HCT116 (cell line): ENCODE measurements at regions not wholly inside any gene's neighbourhood (a gene's known extent, or its start where the extent isn't known, plus 50 kb on each side); places are given as distances from the start of the nearest gene placed in this dataset.

ENCODE experiments used
- ATAC-seq: fragments of 200-7000 bp; cut with Tn5 transposase; 2 replicates; pipeline ENCODE4 v1.9.1; 2020; ENCODE audit warnings: mild to moderate bottlenecking, moderate library complexity
- BruUV-seq: library from RNA; stranded (reverse); fragments of 400-500 nt; replicated peaks from 2 replicates; lab custom pipeline; 2021; lab: Mats Ljungman, UMichigan
- CTCF ChIA-PET: fragments of 300-600 bp; sonication (Branson Sonifier 250); formaldehyde crosslinking; loops from one replicate; lab custom pipeline; 2021; ENCODE audit warnings: antibody characterized with exemption; lab: Charles Lee
- POLR2A ChIA-PET: fragments of 300-600, 350-600 bp; sonication (Branson Sonifier 250); formaldehyde crosslinking; loops from one replicate; lab custom pipeline; 2021; ENCODE audit warnings: antibody characterized with exemption; lab: Charles Lee
- RAD21 ChIA-PET, 2 experiments: fragments of 300-600 bp; sonication (Branson Sonifier 250); formaldehyde crosslinking; loops; one replicate each; lab custom pipeline; 2023; ENCODE audit warnings: low total read pairs in 2 of 2; ENCODE audit not compliant: uncharacterized antibody in 2 of 2, unreplicated experiment in 2 of 2, low non-redundant PET in 1 of 2; lab: Charles Lee
- DNase-seq: peaks from one replicate; pipeline ENCODE4 v3.0.0-alpha.2; 2010; ENCODE audit warnings: low read depth, low spot score
- H2AFZ ChIP-seq: fragments of 200-600 bp; shearing (Covaris generic), sonication (generic); 2 replicates; pipeline ENCODE4 v1.6.1; 2017; ENCODE audit warnings: low read depth, mixed run types, mixed read lengths, antibody characterized with exemption, low read length; ENCODE audit not compliant: poor library complexity, severe bottlenecking
- H3K27ac ChIP-seq: 2 replicates; pipeline ENCODE4 v1.5.1; 2012; ENCODE audit warnings: low read depth, low read length
- H3K27me3 ChIP-seq: fragments of 200-600 bp; sonication (generic); 2 replicates; pipeline ENCODE4 v1.6.1; 2016; ENCODE audit warnings: mixed run types, low read length, mixed read lengths; ENCODE audit not compliant: insufficient read depth
- H3K36me3 ChIP-seq, 2 experiments: fragments of 200-500 bp in 1 of 2; fragments of 200-600 bp in 1 of 2; sonication (Bioruptor generic) in 1 of 2; sonication (generic) in 1 of 2; 2 replicates each; pipeline versions ENCODE4 v1.5.1 to v1.6.1; 2014 to 2016; ENCODE audit warnings: low read length in 2 of 2, inconsistent platforms in 1 of 2, mixed read lengths in 1 of 2, mixed run types in 1 of 2; ENCODE audit not compliant: insufficient read depth in 2 of 2, control insufficient read depth in 1 of 2
- H3K4me1 ChIP-seq, 2 experiments: fragments of 200-600 bp in 1 of 2; sonication (generic) in 1 of 2; 2 replicates each; pipeline versions ENCODE4 v1.5.1 to v1.6.1; 2012 to 2017; ENCODE audit warnings: low read length in 2 of 2, inconsistent platforms in 1 of 2, mild to moderate bottlenecking in 1 of 2, mixed read lengths in 1 of 2, mixed run types in 1 of 2, moderate library complexity in 1 of 2; ENCODE audit not compliant: insufficient read depth in 2 of 2, control insufficient read depth in 1 of 2
- H3K4me2 ChIP-seq: fragments of 200-600 bp; sonication (generic); 2 replicates; pipeline ENCODE4 v1.6.1; 2017; ENCODE audit warnings: mixed run types, low read length, mixed read lengths
- H3K4me3 ChIP-seq, 2 experiments: fragments of 200-600 bp in 1 of 2; sonication (generic) in 1 of 2; replicated peaks in 1 of 2; 2 replicates each; pipeline ENCODE4 v1.5.1; 2011 to 2016; ENCODE audit warnings: low read length in 2 of 2, control low read depth in 1 of 2, low read depth in 1 of 2, mild to moderate bottlenecking in 1 of 2, mixed read lengths in 1 of 2, mixed run types in 1 of 2
- H3K79me2 ChIP-seq: fragments of 200-600 bp; sonication (generic); 2 replicates; pipeline ENCODE4 v1.6.1; 2017; ENCODE audit warnings: mild to moderate bottlenecking, mixed run types, low read length, moderate library complexity, mixed read lengths; ENCODE audit not compliant: insufficient read depth
- H3K9ac ChIP-seq: fragments of 200-600 bp; sonication (generic); 2 replicates; pipeline ENCODE4 v1.6.1; 2016; ENCODE audit warnings: low read length, mixed read lengths
- H3K9me2 ChIP-seq: fragments of 200-600 bp; sonication (generic), shearing (Covaris generic); 2 replicates; pipeline ENCODE4 v1.6.1; 2017; ENCODE audit warnings: mixed run types, mild to moderate bottlenecking, moderate library complexity; ENCODE audit not compliant: insufficient read depth
- H3K9me3 ChIP-seq, 2 experiments: fragments of 200-500 bp in 1 of 2; fragments of 200-600 bp in 1 of 2; sonication (Bioruptor generic) in 1 of 2; sonication (generic) in 1 of 2; 2 replicates each; pipeline ENCODE4 v1.6.1; 2014 to 2017; ENCODE audit warnings: low read length in 2 of 2, mixed read lengths in 2 of 2, inconsistent platforms in 1 of 2, low read depth in 1 of 2, mild to moderate bottlenecking in 1 of 2, mixed run types in 1 of 2, moderate library complexity in 1 of 2; ENCODE audit not compliant: control insufficient read depth in 1 of 2, insufficient read depth in 1 of 2
- H4K20me1 ChIP-seq: fragments of 200-600 bp; sonication (generic), shearing (Covaris generic); 2 replicates; pipeline ENCODE4 v1.6.1; 2017; ENCODE audit warnings: mixed run types, mild to moderate bottlenecking, moderate library complexity; ENCODE audit not compliant: insufficient read depth
- ATF3 ChIP-seq: IDR thresholded peaks from 2 replicates; pipeline ENCODE4 v1.6.1; 2012
- CBX3 ChIP-seq: IDR thresholded peaks from 2 replicates; pipeline ENCODE4 v1.6.1; 2012; ENCODE audit warnings: low read depth
- CEBPB ChIP-seq: IDR thresholded peaks from 2 replicates; pipeline ENCODE4 v1.6.1; 2012; ENCODE audit warnings: low read depth
- EGR1 ChIP-seq: IDR thresholded peaks from 2 replicates; pipeline ENCODE4 v1.6.1; 2012; ENCODE audit warnings: low read depth
- ELF1 ChIP-seq: IDR thresholded peaks from 2 replicates; pipeline ENCODE4 v1.6.1; 2012; ENCODE audit warnings: low read depth, borderline replicate concordance
- EZH2 ChIP-seq: fragments of 200-600 bp; sonication (generic); IDR thresholded peaks from 2 replicates; pipeline ENCODE4 v1.6.1; 2017; ENCODE audit warnings: antibody characterized with exemption, mixed run types
- EZH2phosphoT487 ChIP-seq: fragments of 200-600 bp; IDR thresholded peaks from 2 replicates; pipeline ENCODE4 v1.6.1; 2018; ENCODE audit warnings: antibody characterized with exemption, borderline replicate concordance
- POLR2A ChIP-seq: IDR thresholded peaks from 2 replicates; pipeline ENCODE4 v1.7.0; 2011; ENCODE audit warnings: borderline replicate concordance; ENCODE audit not compliant: insufficient read depth, insufficient read length; ENCODE audit errors: extremely low read depth
- RAD21 ChIP-seq: IDR thresholded peaks from 2 replicates; pipeline ENCODE4 v1.6.1; 2012; ENCODE audit warnings: low read depth, mild to moderate bottlenecking
- SP1 ChIP-seq: IDR thresholded peaks from 2 replicates; pipeline ENCODE4 v1.6.1; 2012; ENCODE audit warnings: low read depth
- YY1 ChIP-seq: IDR thresholded peaks from 2 replicates; pipeline ENCODE4 v1.6.1; 2011; ENCODE audit warnings: low read length, low read depth, moderate library complexity, mild to moderate bottlenecking; ENCODE audit not compliant: insufficient replicate concordance; ENCODE audit errors: extremely low read depth
- intact Hi-C: fragments of 100-400 bp; cut with micrococcal nuclease; formaldehyde crosslinking; loops from 2 replicates; pipeline ENCODE4 v1.10.0; 2022
- TF ChIP-seq, protein P1 (sequence below), 3 experiments: fragments of 200-600 bp in 1 of 3; sonication (generic) in 1 of 3; IDR thresholded peaks in 2 of 3; conservative IDR thresholded peaks in 1 of 3; 2 replicates each; pipeline ENCODE4 v1.5.1; 2012 to 2017; ENCODE audit warnings: low read depth in 2 of 3, low read length in 2 of 3, antibody characterized with exemption in 1 of 3, borderline replicate concordance in 1 of 3, control low read depth in 1 of 3, mild to moderate bottlenecking in 1 of 3, mixed read lengths in 1 of 3, mixed run types in 1 of 3, moderate library complexity in 1 of 3; ENCODE audit not compliant: insufficient read depth in 1 of 3
- TF ChIP-seq, protein P2 (sequence below): IDR thresholded peaks from 2 replicates; pipeline ENCODE4 v1.6.1; 2012

- no peaks in the 10 kb centered on the region for H3K36me3 ChIP-seq
- intact Hi-C loops: no loop called here
- ChIA-PET POLR2A (no interaction called here), RAD21 (no interaction called here), CTCF (no interaction called here)
- no peaks in the 10 kb centered on the region for H4K20me1 ChIP-seq
- H3K4me3 ChIP-seq: no peak overlapping the region
- H3K79me2 ChIP-seq: no peaks in the 10 kb centered on the region
- no peak for DNase-seq
- H3K9me2 ChIP-seq: no peaks in the 10 kb centered on the region
- H3K9me3 ChIP-seq: no peaks in the 10 kb centered on the region
- H3K27ac ChIP-seq: no peak overlapping the region
- H3K27me3 ChIP-seq: peaks cover 13% of the 10 kb centered on the region; the same call in 1 of the 2 replicates
- no peak overlapping the region for H3K4me2 ChIP-seq
- H3K4me1 ChIP-seq: no peaks in the 10 kb centered on the region
- no peak for TF ChIP-seq CEBPB
- no peak for TF ChIP-seq POLR2A
- TF ChIP-seq RAD21: no peak
- TF ChIP-seq YY1: no peak
- no peak for TF ChIP-seq ELF1
- no peak for TF ChIP-seq ATF3
- TF ChIP-seq, protein P1, sequence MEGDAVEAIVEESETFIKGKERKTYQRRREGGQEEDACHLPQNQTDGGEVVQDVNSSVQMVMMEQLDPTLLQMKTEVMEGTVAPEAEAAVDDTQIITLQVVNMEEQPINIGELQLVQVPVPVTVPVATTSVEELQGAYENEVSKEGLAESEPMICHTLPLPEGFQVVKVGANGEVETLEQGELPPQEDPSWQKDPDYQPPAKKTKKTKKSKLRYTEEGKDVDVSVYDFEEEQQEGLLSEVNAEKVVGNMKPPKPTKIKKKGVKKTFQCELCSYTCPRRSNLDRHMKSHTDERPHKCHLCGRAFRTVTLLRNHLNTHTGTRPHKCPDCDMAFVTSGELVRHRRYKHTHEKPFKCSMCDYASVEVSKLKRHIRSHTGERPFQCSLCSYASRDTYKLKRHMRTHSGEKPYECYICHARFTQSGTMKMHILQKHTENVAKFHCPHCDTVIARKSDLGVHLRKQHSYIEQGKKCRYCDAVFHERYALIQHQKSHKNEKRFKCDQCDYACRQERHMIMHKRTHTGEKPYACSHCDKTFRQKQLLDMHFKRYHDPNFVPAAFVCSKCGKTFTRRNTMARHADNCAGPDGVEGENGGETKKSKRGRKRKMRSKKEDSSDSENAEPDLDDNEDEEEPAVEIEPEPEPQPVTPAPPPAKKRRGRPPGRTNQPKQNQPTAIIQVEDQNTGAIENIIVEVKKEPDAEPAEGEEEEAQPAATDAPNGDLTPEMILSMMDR (IDR thresholded peaks at IDR 0.05 in 2 of 3, conservative IDR thresholded peaks at IDR 0.05 in 1 of 3; ENCODE audit: borderline replicate concordance in 1 of 3, insufficient read depth in 1 of 3, low read depth in 2 of 3, low read length in 2 of 3): no peak
- TF ChIP-seq EZH2phosphoT487: no peak
- no peak for TF ChIP-seq CBX3
- TF ChIP-seq, protein P2, sequence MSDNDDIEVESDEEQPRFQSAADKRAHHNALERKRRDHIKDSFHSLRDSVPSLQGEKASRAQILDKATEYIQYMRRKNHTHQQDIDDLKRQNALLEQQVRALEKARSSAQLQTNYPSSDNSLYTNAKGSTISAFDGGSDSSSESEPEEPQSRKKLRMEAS: no peak
- no peak for TF ChIP-seq EGR1
- no peak for TF ChIP-seq SP1
- TF ChIP-seq EZH2: no peak
- no TSS peak for BruUV-seq
- no peak for ATAC-seq
- H3K9ac ChIP-seq: no peak overlapping the region
- H2AFZ ChIP-seq: no peak overlapping the region
These were observed 72.8 kb downstream of the RPUSD4 start for GRCh38 chr11:126138636-126139035.
